ENCODE measurements at regions not wholly inside any gene's neighbourhood (a gene's known extent, or its start where the extent isn't known, plus 50 kb on each side); places are given as distances from the start of the nearest gene placed in this dataset.

- no peak for DNase-seq
Measured at GRCh38 chr2:8197825-8198224, 484.0 kb upstream of the ID2 start.

DNA sequence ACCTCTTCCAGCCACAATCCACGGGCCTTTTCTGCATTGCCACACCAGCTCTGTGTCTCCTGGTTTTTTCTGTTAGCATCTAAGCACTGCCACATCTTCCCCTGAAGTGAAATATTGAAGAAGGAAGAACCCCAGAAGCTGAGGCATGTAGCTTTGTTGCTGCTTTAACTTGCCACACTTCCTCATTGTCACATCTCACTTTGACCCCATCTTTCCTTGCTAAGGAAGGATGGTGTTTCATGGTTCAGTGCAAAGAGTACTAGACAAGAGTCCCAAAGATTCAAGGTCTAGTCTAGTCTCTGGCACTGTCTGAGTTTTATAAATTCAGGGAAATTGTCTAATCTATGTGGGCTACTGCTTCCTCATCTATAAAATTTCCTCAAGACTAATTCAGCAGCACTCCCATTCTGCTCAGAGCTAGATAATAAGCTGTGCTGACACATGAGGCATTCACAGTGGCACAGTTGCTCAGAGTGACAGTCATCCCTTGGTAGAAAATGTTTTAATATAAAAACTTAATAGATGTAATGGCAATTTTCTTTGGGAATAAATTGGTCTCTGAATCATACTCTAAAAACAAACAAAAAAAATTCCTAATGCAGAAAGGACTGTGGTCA, 483.0 kb upstream of the ID2 start:
- no peak for DNase-seq

- DNase-seq, result no peak
Measured at GRCh38 chr2:8202132-8202531, 479.7 kb upstream of the ID2 start.

DNA sequence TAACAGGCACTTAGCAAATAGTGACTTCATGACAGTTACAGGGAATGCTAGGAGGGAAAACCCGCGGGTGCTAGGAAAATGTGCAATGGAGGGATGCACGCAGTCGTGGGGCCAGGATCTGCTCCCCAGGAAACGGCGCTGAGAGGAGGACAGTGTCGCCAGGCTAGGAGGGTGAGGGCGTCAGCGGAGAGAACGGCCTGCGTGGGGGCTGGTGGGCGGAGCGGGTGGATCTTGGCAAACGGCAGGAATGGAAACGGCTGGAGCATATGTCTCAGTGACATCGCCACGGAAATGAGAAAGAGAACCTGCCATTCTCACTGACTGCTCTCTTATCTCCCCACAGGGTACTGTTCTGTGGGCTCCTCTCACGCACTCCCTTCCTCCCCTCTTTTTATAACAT, 478.5 kb upstream of the ID2 start:
- DNase-seq, result no peak

DNA sequence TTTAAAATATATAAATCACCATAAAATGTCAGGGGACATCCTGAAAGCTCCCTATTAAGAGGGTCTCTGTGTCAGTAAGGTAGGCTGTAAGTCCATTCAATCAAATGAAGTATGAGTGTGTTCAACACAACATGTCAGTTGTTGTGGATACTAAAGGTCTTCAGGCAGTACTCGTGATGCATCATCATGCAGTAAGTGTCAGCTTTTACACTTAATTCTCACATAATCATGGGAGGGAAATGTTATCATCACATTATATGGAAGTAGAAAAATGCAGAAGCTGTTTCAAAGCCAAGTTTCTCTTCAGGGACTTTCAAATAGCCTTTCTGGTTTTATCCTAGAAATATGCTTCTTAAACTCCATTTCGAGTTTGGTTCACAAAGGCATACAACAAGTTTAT, 477.1 kb upstream of the ID2 start:
- DNase-seq, result no peak

- DNase-seq, result no peak
Measured at GRCh38 chr2:8209494-8209893, 472.4 kb upstream of the ID2 start.

GRCh38 chr2:8211384-8211783, 470.5 kb upstream of the ID2 start:
- no peak for DNase-seq

DNA sequence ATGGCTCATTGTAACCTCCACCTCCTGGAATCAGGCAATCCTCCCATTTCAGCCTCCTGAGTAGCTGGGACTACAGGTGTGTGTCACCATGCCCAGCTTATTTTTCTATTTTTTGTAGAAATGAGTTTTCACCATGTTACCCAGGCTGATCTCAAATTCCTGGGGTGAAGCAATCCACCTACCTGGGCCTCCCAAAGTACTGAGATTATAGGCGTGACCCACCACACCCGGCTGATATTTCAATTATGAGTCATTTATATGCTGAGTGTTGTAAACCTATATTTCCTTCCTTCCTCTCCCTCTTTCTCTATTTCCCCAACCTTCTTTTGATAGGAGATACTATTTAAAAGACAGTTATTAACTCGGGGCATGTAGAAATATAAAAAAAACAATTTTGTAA, 469.6 kb upstream of the ID2 start:
- DNase-seq, result no peak

- no peak for DNase-seq
Measured at GRCh38 chr2:8214036-8214615, 467.7 kb upstream of the ID2 start.

- DNase-seq, result no peak
Measured at GRCh38 chr2:8215159-8215863, 466.5 kb upstream of the ID2 start.

DNA sequence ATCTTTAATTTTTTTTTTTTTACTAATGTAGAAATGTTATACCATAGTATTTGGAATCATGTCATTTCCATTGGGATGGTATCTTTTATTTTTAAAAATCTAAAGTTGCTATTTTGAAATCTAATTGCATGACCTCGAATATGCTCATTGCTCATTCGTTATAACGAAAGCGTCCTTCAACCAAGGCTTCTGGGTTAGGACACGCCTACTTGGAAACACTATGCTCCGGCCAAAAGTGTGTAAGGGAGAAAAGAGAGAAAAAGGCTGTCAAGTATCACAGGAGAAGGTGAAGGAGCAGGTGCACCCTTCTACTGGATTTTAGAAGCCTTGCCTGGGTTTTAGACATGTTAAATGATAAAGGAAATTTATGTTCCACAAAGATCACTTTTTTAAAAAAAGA, 465.9 kb upstream of the ID2 start:
- DNase-seq, result no peak

GRCh38 chr2:8216397-8216796, 465.5 kb upstream of the ID2 start:
- no peak for DNase-seq

DNA sequence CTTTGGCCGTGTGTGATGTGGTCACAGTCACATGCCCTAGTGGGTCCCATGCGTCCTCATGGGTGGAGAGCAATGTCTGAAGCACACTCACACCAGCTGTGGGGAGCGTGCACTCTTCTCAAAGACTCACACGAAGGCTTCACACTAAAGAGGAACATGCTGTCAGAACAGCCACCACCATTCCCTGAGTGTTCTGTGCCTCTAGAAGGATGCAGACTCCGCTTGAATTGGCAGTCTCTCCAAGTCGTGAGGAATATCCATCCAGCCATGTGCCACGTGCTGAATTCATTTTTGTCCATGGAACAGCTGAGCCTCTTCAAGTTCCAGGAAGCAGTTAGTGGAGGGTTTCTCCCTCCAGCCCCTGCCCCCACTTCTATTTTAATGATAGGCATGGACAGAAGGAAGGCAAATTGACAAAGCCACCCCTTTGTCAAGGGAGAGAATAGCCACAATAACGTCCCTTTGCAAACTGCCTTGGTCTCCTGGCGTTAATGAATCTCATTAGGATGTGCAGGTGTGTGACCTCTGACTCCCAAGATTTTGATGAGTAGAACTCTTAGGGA, 464.3 kb upstream of the ID2 start:
- DNase-seq, result no peak

- no peak for DNase-seq
Measured at GRCh38 chr2:8219096-8219495, 462.8 kb upstream of the ID2 start.

- no peak for DNase-seq
Measured at GRCh38 chr2:8219631-8220355, 462.1 kb upstream of the ID2 start.

- no peak for DNase-seq
Measured at GRCh38 chr2:8222979-8223694, 458.7 kb upstream of the ID2 start.

DNA sequence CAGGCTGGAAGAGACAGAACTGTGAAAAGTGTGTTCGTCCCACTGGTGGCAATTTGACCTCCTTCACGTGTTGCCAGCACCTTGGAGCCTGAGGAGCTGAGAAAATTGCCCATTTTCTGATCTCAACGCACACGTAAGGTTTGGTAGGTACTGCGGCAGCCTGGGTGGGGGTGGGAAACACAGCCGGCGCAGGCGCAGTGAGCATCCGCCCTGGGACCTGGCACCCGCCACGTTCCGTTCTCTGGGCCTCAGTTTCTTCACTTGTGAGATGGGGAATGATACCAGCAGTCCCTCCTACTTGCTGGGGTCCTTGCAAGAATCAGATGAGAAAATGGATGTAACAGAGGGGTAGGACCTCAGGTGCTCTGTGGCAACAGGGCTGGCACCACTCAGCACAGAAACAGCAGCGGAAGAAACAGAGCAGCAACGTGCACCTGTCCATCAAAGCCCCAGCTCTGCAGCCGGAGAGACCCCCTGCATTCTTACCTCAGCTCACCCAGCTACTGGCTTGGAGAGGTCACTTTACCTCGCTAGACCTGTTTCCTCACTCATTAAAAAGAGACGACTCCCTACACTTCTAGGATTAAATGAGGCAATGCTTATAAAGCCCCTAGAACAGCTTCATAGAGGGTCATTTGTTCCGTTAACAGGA, 458.0 kb upstream of the ID2 start:
- no peak for DNase-seq

DNA sequence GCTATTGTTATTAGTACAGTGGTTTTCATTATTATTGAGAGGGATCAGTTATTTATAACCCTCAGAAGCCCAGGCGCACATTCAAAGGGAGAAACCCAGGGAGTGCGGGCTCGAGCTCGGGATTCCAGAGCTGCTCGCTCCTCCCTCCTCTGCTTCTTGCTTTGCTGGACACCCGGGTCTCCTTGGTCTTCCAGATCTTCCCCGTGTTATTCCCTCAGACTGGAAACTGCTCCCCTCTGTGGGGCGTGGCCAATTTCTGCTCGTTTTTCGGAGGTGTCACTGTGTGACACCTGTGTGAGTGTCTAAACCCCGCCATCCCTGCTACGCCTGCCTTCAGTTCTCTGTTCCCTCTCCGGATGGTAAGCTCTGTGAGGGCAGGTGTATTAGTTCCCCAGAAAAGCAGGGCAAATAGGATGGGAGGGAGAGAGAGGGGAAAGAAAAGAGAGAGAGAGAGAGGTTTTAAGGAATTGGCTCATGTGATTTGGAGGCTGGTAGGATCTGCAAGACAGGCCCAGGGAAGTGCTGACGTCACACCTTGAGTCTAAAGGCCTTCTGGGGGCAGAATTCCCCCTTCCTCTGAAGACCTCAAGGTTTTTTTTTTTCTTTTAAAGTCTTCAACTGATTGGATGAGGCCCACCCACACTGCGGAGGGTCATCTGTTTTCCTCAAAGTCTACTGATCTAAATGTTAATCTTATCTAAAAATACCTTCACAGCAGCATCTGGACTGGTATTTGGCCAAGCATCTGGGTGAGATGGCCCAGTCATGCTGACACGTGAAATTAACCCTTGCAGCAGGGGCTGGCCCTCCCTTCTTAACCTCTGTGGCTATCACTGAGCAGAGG, 457.3 kb upstream of the ID2 start:
- DNase-seq, result no peak

DNA sequence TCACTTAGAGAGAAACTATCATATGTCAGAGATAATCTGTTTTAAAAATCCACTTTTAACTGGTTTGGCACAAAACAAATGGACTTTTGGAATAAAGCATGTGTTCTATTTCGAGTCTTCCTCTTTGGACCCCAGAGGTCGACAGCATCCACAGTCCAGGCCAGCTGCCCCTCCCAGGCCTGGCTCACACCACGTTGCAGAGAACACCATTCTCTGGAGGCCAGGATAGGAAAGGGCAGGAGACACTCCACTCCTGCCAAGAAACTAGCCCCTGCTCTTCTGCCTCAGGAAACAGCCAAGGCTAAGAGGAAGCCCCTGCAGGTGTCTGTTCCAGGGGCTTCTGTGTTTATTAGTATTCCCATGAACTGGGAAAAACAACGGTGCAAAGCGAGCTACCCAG, 456.6 kb upstream of the ID2 start:
- DNase-seq, result no peak

DNA sequence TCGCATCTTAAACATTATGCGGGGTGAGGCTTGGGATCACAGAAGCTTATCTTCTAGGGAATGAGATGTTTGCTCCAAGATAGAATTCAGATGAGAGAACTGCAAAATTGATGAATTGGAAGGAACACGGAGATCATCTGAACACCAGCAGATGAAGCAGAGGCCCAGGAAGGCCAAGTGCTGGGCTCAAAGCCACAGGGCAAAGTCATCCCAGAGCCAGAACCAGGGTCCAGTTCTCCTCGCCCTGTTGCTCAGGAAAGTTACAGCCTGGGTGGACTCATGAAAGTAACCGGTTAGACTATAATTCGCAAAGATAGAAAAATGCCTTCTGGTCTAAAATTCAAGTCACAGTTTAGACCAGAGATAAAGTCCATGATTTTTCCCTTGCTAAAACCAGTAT, 456.1 kb upstream of the ID2 start:
- DNase-seq, result no peak

DNA sequence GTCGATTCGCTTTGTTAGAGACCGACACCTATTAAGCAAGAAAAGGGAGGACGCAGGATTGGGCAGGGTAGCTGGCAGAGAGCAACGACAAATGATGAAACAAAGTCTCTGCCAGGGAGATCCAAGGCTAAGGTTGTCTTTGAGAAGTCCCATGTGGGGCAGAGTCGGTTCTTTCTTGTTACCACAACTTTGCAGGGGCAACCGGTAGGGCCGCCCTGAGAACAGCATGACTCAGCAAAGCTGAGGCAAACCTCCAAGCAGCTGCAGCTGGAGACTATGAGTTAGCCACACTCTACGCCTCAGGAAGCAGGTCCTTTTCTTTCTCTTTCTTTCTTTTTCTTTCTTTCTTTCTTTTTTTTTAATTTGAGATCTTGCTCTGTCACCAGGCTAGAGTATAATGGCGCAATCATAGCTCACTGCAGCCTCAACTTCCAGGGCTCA, 452.3 kb upstream of the ID2 start:
- no peak for DNase-seq
